ENCODE measurements at regions not wholly inside any gene's neighbourhood (a gene's known extent, or its start where the extent isn't known, plus 50 kb on each side); places are given as distances from the start of the nearest gene placed in this dataset.

- WGBS (ENCODE audit: insufficient coverage, low coverage, missing lambda C conversion rate), result 15% methylated on average over 8 of the region's 9 CpGs
- Histone ChIP-seq H3K36me3 (ENCODE audit: control insufficient read depth, insufficient read depth, low read length) (no peaks in the 10 kb centered on the region; the same call in 2 of the 3 replicates), H3K9me1 (ENCODE audit: control insufficient read depth, insufficient read depth, low read length) (no peaks in the 10 kb centered on the region), H3K9me3 (replicated peaks; ENCODE audit: control insufficient read depth, insufficient read depth, low read depth, low read length) (no peaks in the 10 kb centered on the region), H3K27ac (ENCODE audit: extremely low read depth, low read depth, low read length) (peak overlapping the region; percentile 86), H3K27me3 (ENCODE audit: control insufficient read depth in 2 of 2, insufficient read depth in 2 of 2, low read length in 2 of 2) (no peaks in the 10 kb centered on the region), H2AFZ (ENCODE audit: low read depth, low read length) (peak overlapping the region; percentile 76), H3K4me2 (ENCODE audit: insufficient read depth, low read length) (peak overlapping the region; percentile 72), H3K79me2 (ENCODE audit: control insufficient read depth, insufficient read depth, low read length) (no peaks in the 10 kb centered on the region), H4K20me1 (replicated peaks; ENCODE audit: control insufficient read depth, insufficient read depth, low read length) (no peaks in the 10 kb centered on the region), H3K4me3 (no peak overlapping the region), H3K4me1 (replicated peaks in 1 of 2; ENCODE audit: control insufficient read depth in 2 of 2, insufficient read depth in 2 of 2, low read length in 2 of 2) (peaks cover 32 to 55% of the 10 kb centered on the region in 2 experiments; a peak in 4 of 5 replicates), H3K9ac (ENCODE audit: insufficient read depth in 1 of 2, low read depth in 2 of 2, low read length in 2 of 2) (peak overlapping the region; percentile 10 to 65; a peak in 3 of 4 replicates)
- no TSS peak for BruUV-seq (replicated peaks)
- intact Hi-C loops (cut with micrococcal nuclease) (loop anchor here (1.0 to 2.0 kb wide), 3 partner anchors 63 to 249 kb away; a partner anchor contains a TSS), in situ Hi-C loops (cut with MboI) (loop anchor here (5.0 to 25.0 kb wide), 4 partner anchors 84 to 684 kb away; no protein-coding TSS in a partner anchor)
- peak; percentile 87 for FAIRE-seq
- CTCF ChIA-PET (ENCODE audit: low intra/inter-chr PET ratio), result interaction anchor here (0.6 to 6.5 kb wide), 4 partner anchors 26 to 262 kb away, joined by 3 to 39 read pairs (median 7); no protein-coding TSS in a partner anchor
- POLR2A ChIA-PET, result interaction anchor here (0.5 to 2.4 kb wide), 4 partner anchors 92 to 250 kb away, joined by 3 to 8 read pairs (median 4); no protein-coding TSS in a partner anchor
- peak; percentile 74 for ATAC-seq
- peak in 3 of 4 experiments; percentile 27 to 85 (median 78) for DNase-seq (ENCODE audit: extremely low read depth in 1 of 4, low spot score in 3 of 4)
- TF ChIP-seq CBFA2T3 (IDR thresholded peaks at IDR 0.05), result no peak; the same call in 1 of the 2 replicates
- TF ChIP-seq EHMT2 (IDR thresholded peaks at IDR 0.05), result 0 out of 2 replicates have a peak, but pooled peaks have one; percentile 45
- no peak for TF ChIP-seq POLR2AphosphoS5 (IDR thresholded peaks at IDR 0.05; ENCODE audit: control insufficient read depth, insufficient read depth, low read depth, low read length)
- peak; percentile 69 for TF ChIP-seq SMAD4 (CRISPR knock-in tag; conservative IDR thresholded peaks at IDR 0.05)
- no peak for TF ChIP-seq PHF20 (IDR thresholded peaks at IDR 0.05; ENCODE audit: partially characterized antibody)
- TF ChIP-seq NR4A1 (CRISPR knock-in tag; IDR thresholded peaks at IDR 0.05), result no peak
- 0 out of 2 replicates have a peak, but pooled peaks have one; percentile 23 for TF ChIP-seq NR4A1 (tag; IDR thresholded peaks at IDR 0.05)
- peak; percentile 39 for TF ChIP-seq ARID1B (IDR thresholded peaks at IDR 0.05)
- TF ChIP-seq TCF3 (CRISPR knock-in tag; IDR thresholded peaks at IDR 0.05), result no peak; the same call in 1 of the 2 replicates
- no peak for TF ChIP-seq RNF219 (CRISPR knock-in tag; IDR thresholded peaks at IDR 0.05)
- peak; percentile 69 to 80; a peak in 3 of 4 replicates for TF ChIP-seq FOXK2 (conservative IDR thresholded peaks at IDR 0.05 in 1 of 2, IDR thresholded peaks at IDR 0.05 in 1 of 2; ENCODE audit: low read depth in 2 of 2)
- no peak for TF ChIP-seq CXXC5 (CRISPR knock-in tag; IDR thresholded peaks at IDR 0.05)
- no peak for TF ChIP-seq HDGF (IDR thresholded peaks at IDR 0.05)
- no peak for TF ChIP-seq CBFB (CRISPR knock-in tag; IDR thresholded peaks at IDR 0.05)
- TF ChIP-seq BACH1 (tag; IDR thresholded peaks at IDR 0.05), result no peak
- peak; percentile 74 for TF ChIP-seq L3MBTL2 (IDR thresholded peaks at IDR 0.05)
- no peak for TF ChIP-seq HIVEP1 (CRISPR knock-in tag; IDR thresholded peaks at IDR 0.05)
- TF ChIP-seq, protein P1, sequence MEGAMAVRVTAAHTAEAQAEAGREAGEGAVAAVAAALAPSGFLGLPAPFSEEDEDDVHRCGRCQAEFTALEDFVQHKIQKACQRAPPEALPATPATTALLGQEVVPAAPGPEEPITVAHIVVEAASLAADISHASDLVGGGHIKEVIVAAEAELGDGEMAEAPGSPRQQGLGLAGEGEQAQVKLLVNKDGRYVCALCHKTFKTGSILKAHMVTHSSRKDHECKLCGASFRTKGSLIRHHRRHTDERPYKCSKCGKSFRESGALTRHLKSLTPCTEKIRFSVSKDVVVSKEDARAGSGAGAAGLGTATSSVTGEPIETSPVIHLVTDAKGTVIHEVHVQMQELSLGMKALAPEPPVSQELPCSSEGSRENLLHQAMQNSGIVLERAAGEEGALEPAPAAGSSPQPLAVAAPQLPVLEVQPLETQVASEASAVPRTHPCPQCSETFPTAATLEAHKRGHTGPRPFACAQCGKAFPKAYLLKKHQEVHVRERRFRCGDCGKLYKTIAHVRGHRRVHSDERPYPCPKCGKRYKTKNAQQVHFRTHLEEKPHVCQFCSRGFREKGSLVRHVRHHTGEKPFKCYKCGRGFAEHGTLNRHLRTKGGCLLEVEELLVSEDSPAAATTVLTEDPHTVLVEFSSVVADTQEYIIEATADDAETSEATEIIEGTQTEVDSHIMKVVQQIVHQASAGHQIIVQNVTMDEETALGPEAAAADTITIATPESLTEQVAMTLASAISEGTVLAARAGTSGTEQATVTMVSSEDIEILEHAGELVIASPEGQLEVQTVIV (CRISPR knock-in tag; IDR thresholded peaks at IDR 0.05; ENCODE audit: borderline replicate concordance), result no peak
- no peak for TF ChIP-seq XRCC5 (IDR thresholded peaks at IDR 0.05; ENCODE audit: low read depth, low read length)
- TF ChIP-seq SAFB (IDR thresholded peaks at IDR 0.05; ENCODE audit: borderline replicate concordance, low read depth, low read length), result no peak
Observed at GRCh38 chrX:110408949-110409588, 50.4 kb downstream of the RTL9 start.
